B cell (primary cell): ENCODE measurements at regions not wholly inside any gene's neighbourhood (a gene's known extent, or its start where the extent isn't known, plus 50 kb on each side); places are given as distances from the start of the nearest gene placed in this dataset.

Source experiments
- ATAC-seq: fragments of 200-7000 bp; cut with Tn5 transposase; one replicate; pipeline ENCODE4 v1.10.0; 2021; ENCODE audit warnings: low read depth, mild to moderate bottlenecking, moderate number of reproducible peaks, moderate library complexity
- CTCF ChIA-PET: fragments of 350-600 bp; sonication (Branson Sonifier 250); formaldehyde crosslinking; loops from one replicate; lab custom pipeline; 2021; ENCODE audit warnings: antibody characterized with exemption, inconsistent platforms; lab: Charles Lee
- POLR2A ChIA-PET: fragments of 350-600 bp; sonication (Branson Sonifier 250); formaldehyde crosslinking; loops from one replicate; lab custom pipeline; 2021; ENCODE audit warnings: antibody characterized with exemption; lab: Charles Lee
- DNase-seq: peaks from one replicate; pipeline ENCODE4 v3.0.0; 2013
- H2AFZ ChIP-seq: 2 replicates; pipeline ENCODE4 v1.6.1; 2012; ENCODE audit warnings: mild to moderate bottlenecking, low read depth, low read length; ENCODE audit not compliant: insufficient read depth, poor library complexity, severe bottlenecking
- H3K27ac ChIP-seq, 2 donors: 1 replicate in 1 of 2; 2 replicates in 1 of 2; pipeline ENCODE4 v1.5.1; 2012 to 2013; ENCODE audit warnings: low read length in 2 of 2, mild to moderate bottlenecking in 2 of 2, moderate library complexity in 1 of 2
- H3K27me3 ChIP-seq, 4 experiments: fragments of 200-600 bp in 1 of 4; sonication (generic) in 1 of 4; replicated peaks in 1 of 4; 1 replicate in 2 of 4; 2 replicates in 2 of 4; pipeline versions ENCODE4 v1.6.1 to v1.7.0; 2013 to 2016; ENCODE audit warnings: low read length in 3 of 4, mild to moderate bottlenecking in 2 of 4, mixed read lengths in 1 of 4, moderate library complexity in 1 of 4; ENCODE audit not compliant: insufficient read depth in 4 of 4, control insufficient read depth in 3 of 4; ENCODE audit errors: control extremely low read depth in 1 of 4
- H3K36me3 ChIP-seq, 2 experiments: replicated peaks in 1 of 2; 1 replicate in 1 of 2; 2 replicates in 1 of 2; pipeline versions ENCODE4 v1.6.1 to v1.7.1; 2013; ENCODE audit warnings: low read length in 1 of 2; ENCODE audit not compliant: insufficient read depth in 2 of 2, control insufficient read depth in 1 of 2; ENCODE audit errors: control extremely low read depth in 1 of 2, extremely low read depth in 1 of 2
- H3K4me1 ChIP-seq, 2 donors: fragments of 200-600 bp in 1 of 2; sonication (generic) in 1 of 2; 1 replicate in 1 of 2; 2 replicates in 1 of 2; pipeline versions ENCODE4 v1.5.1 to v1.6.1; 2013 to 2017; ENCODE audit warnings: low read length in 2 of 2; ENCODE audit not compliant: control insufficient read depth in 2 of 2, insufficient read depth in 2 of 2
- H3K4me2 ChIP-seq: replicated peaks from 2 replicates; pipeline ENCODE3; 2012; ENCODE audit warnings: mild to moderate bottlenecking, low read depth, low read length; ENCODE audit not compliant: poor library complexity, severe bottlenecking
- H3K4me3 ChIP-seq, 5 experiments: fragments of 200-600 bp in 1 of 5; sonication (generic) in 1 of 5; 1 replicate in 3 of 5; 2 replicates in 2 of 5; pipeline versions ENCODE4 v1.5.1 to v1.7.0; 2011 to 2016; ENCODE audit warnings: low read length in 4 of 5, mild to moderate bottlenecking in 4 of 5, low read depth in 2 of 5, control low read depth in 1 of 5, moderate library complexity in 1 of 5; ENCODE audit not compliant: insufficient read depth in 1 of 5; ENCODE audit errors: control extremely low read depth in 1 of 5, extremely low read depth in 1 of 5
- H3K79me2 ChIP-seq: fragments of 200-600 bp; sonication (generic); one replicate; pipeline ENCODE4 v1.6.0; 2016; ENCODE audit warnings: low read length; ENCODE audit not compliant: control insufficient read depth, insufficient read depth
- H3K9ac ChIP-seq: fragments of 200-600 bp; sonication (generic); 2 replicates; pipeline ENCODE4 v1.6.1; 2017; ENCODE audit warnings: mild to moderate bottlenecking, low read length, moderate library complexity
- H3K9me3 ChIP-seq, 3 donors: one replicate each; pipeline versions ENCODE4 v1.6.1 to v1.7.1; 2013; ENCODE audit warnings: low read length in 2 of 3; ENCODE audit not compliant: control insufficient read depth in 2 of 3, insufficient read depth in 1 of 3; ENCODE audit errors: control extremely low read depth in 1 of 3
- H4K20me1 ChIP-seq: 2 replicates; pipeline ENCODE4 v1.6.0; 2012; ENCODE audit warnings: mild to moderate bottlenecking, low read length; ENCODE audit not compliant: insufficient read depth, control insufficient read depth, poor library complexity, severe bottlenecking
- H3K27ac Mint-ChIP-seq: one replicate; pipeline ENCODE4 v1.8.0; 2021; ENCODE audit warnings: mixed read lengths
- H3K27me3 Mint-ChIP-seq: one replicate; pipeline ENCODE4 v1.8.0; 2021; ENCODE audit warnings: mixed read lengths
- H3K4me1 Mint-ChIP-seq: one replicate; pipeline ENCODE4 v1.8.0; 2021; ENCODE audit warnings: mixed read lengths
- H3K4me3 Mint-ChIP-seq: one replicate; pipeline ENCODE4 v1.8.0; 2021; ENCODE audit warnings: mixed read lengths
- H3K9me3 Mint-ChIP-seq: one replicate; pipeline ENCODE4 v1.8.0; 2022; ENCODE audit warnings: mixed read lengths; ENCODE audit not compliant: insufficient read depth
- EZH2 ChIP-seq: IDR thresholded peaks from 2 replicates; pipeline ENCODE4 v1.6.1; 2012; ENCODE audit warnings: borderline replicate concordance, low read depth, mild to moderate bottlenecking, moderate library complexity, low read length; ENCODE audit not compliant: insufficient read depth, poor library complexity, severe bottlenecking
- WGBS: methylation state at CpG from one replicate; pipeline ENCODE4 v1.1.5; 2013; ENCODE audit warnings: missing lambda C conversion rate; ENCODE audit not compliant: insufficient coverage; 5-methylcytosine and 5-hydroxymethylcytosine counted together
- intact Hi-C: fragments of 100-400 bp; cut with micrococcal nuclease; formaldehyde crosslinking; loops from one replicate; pipeline ENCODE4 v1.10.0; 2022
- TF ChIP-seq, protein P1 (sequence below): fragments of 200-600 bp; IDR thresholded peaks from one replicate; pipeline ENCODE4 v1.8.0; 2022; ENCODE audit warnings: antibody characterized with exemption, mild to moderate bottlenecking

DNA sequence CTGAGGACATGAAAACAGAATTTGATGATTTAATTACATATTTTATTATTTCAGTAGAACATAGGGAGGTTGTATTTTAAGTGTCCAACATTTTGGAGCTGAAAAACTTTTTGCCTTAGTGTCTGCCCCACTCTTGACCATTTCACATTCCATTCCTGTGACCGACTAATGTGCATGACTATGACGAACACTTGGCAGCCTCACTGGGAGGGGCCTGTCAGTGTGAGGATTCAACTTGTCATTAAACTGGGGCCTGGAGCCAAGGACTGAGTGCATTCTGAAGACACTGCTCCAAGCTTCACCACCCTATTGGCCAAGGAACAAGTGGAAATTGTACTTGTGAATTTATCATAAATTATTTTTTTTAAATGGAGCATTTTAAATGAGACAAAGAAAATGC is 661.3 kb downstream of the BCKDHB start:
- no peaks in the 10 kb centered on the region for H3K79me2 ChIP-seq
- H3K4me3 ChIP-seq = no peak overlapping the region
- CTCF ChIA-PET = no interaction called here
- Mint-ChIP-seq H3K4me3 (no peak overlapping the region), H3K27me3 (no peaks in the 10 kb centered on the region), H3K4me1 (no peaks in the 10 kb centered on the region), H3K27ac (no peak overlapping the region), H3K9me3 (no peaks in the 10 kb centered on the region)
- H3K27me3 ChIP-seq = no peaks in the 10 kb centered on the region
- intact Hi-C loops = no loop called here
- POLR2A ChIA-PET = no interaction called here
- no peaks in the 10 kb centered on the region for H3K4me1 ChIP-seq
- ATAC-seq (no peak), DNase-seq (no peak)
- H3K9me3 ChIP-seq = no peaks in the 10 kb centered on the region
- H3K9ac ChIP-seq = no peak overlapping the region
- no peak overlapping the region for H3K27ac ChIP-seq
- TF ChIP-seq, protein P1, sequence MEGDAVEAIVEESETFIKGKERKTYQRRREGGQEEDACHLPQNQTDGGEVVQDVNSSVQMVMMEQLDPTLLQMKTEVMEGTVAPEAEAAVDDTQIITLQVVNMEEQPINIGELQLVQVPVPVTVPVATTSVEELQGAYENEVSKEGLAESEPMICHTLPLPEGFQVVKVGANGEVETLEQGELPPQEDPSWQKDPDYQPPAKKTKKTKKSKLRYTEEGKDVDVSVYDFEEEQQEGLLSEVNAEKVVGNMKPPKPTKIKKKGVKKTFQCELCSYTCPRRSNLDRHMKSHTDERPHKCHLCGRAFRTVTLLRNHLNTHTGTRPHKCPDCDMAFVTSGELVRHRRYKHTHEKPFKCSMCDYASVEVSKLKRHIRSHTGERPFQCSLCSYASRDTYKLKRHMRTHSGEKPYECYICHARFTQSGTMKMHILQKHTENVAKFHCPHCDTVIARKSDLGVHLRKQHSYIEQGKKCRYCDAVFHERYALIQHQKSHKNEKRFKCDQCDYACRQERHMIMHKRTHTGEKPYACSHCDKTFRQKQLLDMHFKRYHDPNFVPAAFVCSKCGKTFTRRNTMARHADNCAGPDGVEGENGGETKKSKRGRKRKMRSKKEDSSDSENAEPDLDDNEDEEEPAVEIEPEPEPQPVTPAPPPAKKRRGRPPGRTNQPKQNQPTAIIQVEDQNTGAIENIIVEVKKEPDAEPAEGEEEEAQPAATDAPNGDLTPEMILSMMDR = no peak
- no peak for TF ChIP-seq EZH2
- H2AFZ ChIP-seq = no peak overlapping the region
- no peaks in the 10 kb centered on the region for H3K36me3 ChIP-seq
- H3K4me2 ChIP-seq = no peak overlapping the region
- no CpG with 5 or more reads among the region's 2 CpGs for WGBS
- H4K20me1 ChIP-seq = no peaks in the 10 kb centered on the region

GRCh38 chr6:80744213-80744612 is 637.7 kb downstream of the BCKDHB start:
- H3K27me3 ChIP-seq = no peaks in the 10 kb centered on the region
- Mint-ChIP-seq H3K27me3 (no peaks in the 10 kb centered on the region), H3K4me3 (no peak overlapping the region), H3K9me3 (no peaks in the 10 kb centered on the region), H3K27ac (no peak overlapping the region), H3K4me1 (no peaks in the 10 kb centered on the region)
- H3K9ac ChIP-seq = no peak overlapping the region
- ATAC-seq (no peak), DNase-seq (no peak)
- H2AFZ ChIP-seq = no peak overlapping the region
- H3K27ac ChIP-seq = no peak overlapping the region
- TF ChIP-seq, protein P1 = no peak
- no peak for TF ChIP-seq EZH2
- H3K79me2 ChIP-seq = no peaks in the 10 kb centered on the region
- H3K36me3 ChIP-seq = no peaks in the 10 kb centered on the region
- POLR2A ChIA-PET = no interaction called here
- H3K4me2 ChIP-seq = no peak overlapping the region
- H4K20me1 ChIP-seq = no peaks in the 10 kb centered on the region
- no peak overlapping the region for H3K4me3 ChIP-seq
- CTCF ChIA-PET = no interaction called here
- intact Hi-C loops = no loop called here
- H3K9me3 ChIP-seq = no peaks in the 10 kb centered on the region
- no peaks in the 10 kb centered on the region for H3K4me1 ChIP-seq
